ENCODE measurements at regions not wholly inside any gene's neighbourhood (a gene's known extent, or its start where the extent isn't known, plus 50 kb on each side); places are given as distances from the start of the nearest gene placed in this dataset.

DNA sequence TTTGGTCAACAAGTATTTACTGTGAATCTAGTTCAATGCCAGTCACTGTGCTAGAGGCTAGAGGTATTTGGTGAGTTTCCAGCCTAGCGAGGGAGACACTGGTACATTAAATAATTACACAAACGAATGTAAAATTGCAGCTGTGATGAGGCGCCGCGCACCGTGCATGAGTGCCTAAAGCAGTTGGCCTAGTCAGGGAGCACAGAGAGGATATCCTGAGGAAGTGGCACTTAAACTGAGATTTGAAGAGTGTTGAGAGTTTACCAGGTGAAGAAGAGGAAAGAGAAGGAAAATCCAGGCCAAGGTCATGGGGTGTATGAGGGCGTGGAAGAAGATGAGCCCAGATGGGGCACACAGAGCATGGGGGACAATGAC, 157.6 kb upstream of the NDUFV2 start:
- no peak for DNase-seq (ENCODE audit: low spot score)

DNA sequence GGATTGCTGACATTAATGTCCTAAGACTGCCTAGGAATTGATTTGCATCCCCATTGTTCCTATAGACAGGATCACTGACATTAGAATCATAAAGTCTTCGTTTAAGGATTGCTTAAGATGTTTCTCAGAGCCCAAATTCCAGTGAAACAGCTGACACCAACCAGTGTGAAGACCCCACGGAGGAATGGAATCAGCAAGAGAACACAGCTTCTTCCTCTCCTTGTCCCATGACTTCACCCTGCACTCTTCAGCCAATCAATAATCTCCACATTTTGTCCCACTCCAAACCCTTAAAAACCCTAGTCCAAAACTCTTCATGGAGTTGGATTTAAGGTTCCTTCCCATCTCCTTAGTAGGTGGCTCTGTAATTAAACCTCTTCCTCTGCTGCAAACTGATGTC, 157.0 kb upstream of the NDUFV2 start:
- no peak for DNase-seq (ENCODE audit: low spot score)

- DNase-seq (ENCODE audit: low spot score) = peak; percentile 63
Measured at GRCh38 chr18:8946066-8946838, 156.2 kb upstream of the NDUFV2 start.

- DNase-seq (ENCODE audit: low spot score) = no peak
Measured at GRCh38 chr18:8947566-8947965, 154.9 kb upstream of the NDUFV2 start.

- no peak for DNase-seq (ENCODE audit: low spot score)
Measured at GRCh38 chr18:8948011-8948410, 154.5 kb upstream of the NDUFV2 start.

DNA sequence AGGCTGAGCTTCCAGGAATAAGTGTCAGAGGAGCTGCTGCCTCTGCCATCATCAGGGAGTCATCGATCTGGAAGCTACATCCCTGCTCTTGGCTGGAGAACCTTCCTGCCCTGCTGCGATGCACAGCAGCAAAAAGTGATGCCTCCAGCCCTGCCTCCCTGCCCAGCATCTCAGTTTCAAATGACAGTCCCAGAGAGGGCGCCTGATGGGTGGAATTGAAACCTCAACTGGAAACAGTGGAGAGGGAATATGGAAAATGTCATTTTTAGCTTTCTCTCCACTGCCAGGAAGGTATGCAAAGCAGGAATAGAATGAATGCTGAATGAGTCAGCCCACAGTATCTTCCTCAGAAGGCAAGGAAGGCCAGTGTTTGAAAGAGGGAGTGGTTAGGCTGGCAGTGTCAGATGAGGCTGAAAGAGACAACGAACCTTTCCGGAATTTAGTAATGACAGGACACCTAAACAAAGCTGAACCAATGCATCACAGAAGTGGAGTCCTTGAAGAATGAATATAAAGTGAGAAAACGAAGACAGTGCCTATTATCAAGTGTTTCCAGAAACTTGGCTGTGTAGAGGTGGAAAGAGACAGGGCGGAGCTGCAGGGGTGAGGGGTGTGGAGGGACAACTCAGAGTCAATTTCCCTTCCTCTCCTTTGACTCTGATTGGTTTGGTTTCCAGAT, 153.9 kb upstream of the NDUFV2 start:
- DNase-seq (ENCODE audit: low spot score) = peak; percentile 74

DNA sequence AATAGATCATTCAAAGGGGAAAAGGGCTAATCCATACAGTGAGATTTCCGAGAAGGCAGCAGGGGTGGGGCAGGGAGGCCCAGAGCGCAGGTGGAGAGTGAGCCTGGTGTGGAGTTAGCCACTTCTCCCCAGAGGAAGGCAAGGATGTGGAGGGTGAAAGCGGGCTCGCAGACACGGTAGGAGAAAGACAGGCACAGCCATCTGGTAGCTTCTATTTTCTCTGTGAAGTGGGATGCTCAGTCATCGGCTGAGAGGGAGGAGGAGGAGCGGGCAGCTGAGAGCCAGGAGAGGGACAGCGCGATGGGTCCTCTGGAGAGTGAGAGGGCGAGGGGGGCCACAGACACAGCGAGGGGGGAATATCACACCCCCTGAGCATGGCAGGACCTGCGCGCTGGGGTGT, 153.3 kb upstream of the NDUFV2 start:
- no peak for DNase-seq (ENCODE audit: low spot score)

DNA sequence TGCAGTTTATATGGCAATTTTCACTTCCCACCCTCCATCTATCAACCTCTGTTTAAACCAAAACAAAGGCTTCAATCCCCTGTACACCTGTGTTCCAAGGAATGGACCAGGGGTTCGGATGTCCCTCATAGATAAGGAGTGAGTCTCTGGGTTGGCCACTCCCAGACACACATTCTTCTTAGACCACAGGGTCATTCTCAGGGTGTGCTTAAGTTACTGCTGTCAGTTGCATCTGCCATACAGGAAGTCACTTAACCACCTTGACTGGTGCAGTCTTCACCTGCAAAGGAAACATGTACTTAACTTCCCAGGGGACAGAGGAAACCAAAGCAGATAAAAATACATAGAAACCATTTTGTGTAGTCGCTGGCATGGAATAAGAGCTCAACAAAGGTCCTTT, 151.0 kb upstream of the NDUFV2 start:
- no peak for DNase-seq (ENCODE audit: low spot score)

GRCh38 chr18:8952174-8952573, 150.3 kb upstream of the NDUFV2 start:
- no peak for DNase-seq (ENCODE audit: low spot score)

- peak; percentile 73 for DNase-seq (ENCODE audit: low spot score)
Measured at GRCh38 chr18:8952769-8953760, 149.4 kb upstream of the NDUFV2 start.

- DNase-seq (ENCODE audit: low spot score) = no peak
Measured at GRCh38 chr18:8957731-8958130, 144.8 kb upstream of the NDUFV2 start.

GRCh38 chr18:8958660-8959059, 143.8 kb upstream of the NDUFV2 start:
- DNase-seq (ENCODE audit: low spot score) = no peak

DNA sequence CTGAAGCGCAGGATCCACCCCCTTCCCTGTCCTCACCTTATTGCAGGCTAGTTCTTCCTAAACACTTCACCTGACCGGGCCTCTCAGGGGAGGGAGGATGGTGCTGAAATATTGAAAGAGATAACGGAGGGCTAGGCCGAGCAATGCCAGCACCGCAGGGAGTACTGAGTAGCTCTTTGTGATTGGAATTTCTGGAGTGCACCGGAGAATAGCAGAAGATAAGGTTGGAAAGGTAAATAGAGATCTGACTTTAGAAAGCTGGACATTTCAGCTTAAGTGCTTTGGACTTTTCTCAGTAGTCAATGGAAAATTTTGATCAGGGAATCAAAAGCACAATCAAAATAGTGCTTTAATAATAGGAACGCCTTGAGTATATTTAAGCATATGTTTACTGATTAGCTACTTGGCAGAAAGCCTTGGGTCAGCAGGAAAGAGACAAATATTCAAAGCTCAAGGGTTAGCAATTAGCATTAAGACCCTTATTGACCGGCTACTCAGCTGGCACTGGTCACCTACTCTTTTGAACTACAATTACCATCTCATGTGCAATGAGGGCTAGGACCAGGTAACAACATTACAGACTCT, 142.9 kb upstream of the NDUFV2 start:
- DNase-seq (ENCODE audit: low spot score) = no peak

GRCh38 chr18:8960740-8961657, 141.5 kb upstream of the NDUFV2 start:
- DNase-seq (ENCODE audit: low spot score) = peak; percentile 60

DNA sequence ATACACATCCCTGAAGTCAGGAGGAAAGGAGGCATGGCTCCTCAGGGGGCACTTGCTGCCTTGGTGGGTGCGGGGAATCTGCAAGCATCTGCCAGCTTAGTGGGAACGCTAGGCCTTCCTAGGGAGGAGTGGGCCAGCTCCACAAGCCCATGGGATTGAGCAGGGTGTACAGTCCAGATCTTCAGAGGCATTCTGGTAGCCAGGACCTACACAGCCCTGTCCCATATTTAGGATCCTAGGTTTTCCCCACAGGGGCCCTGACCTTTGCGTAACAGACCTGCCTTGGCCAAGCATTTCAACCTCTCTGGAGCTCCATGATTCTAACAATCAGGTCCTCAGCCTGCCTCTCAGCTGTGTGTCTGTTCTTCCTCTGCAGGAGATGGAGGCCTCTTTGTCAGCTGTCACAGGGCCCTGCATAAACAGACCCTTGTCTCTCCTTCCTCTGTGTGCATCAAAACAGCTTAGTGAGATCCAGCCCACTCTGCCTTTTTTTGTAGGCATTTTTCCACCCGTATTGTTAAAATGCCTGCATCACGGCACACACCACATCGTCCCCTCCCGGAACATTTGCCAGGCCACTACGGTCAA, 140.2 kb upstream of the NDUFV2 start:
- no peak for DNase-seq (ENCODE audit: low spot score)

- no peak for DNase-seq (ENCODE audit: low spot score)
Measured at GRCh38 chr18:8962855-8963635, 139.5 kb upstream of the NDUFV2 start.

GRCh38 chr18:8963876-8964275, 138.6 kb upstream of the NDUFV2 start:
- DNase-seq (ENCODE audit: low spot score) = no peak

DNA sequence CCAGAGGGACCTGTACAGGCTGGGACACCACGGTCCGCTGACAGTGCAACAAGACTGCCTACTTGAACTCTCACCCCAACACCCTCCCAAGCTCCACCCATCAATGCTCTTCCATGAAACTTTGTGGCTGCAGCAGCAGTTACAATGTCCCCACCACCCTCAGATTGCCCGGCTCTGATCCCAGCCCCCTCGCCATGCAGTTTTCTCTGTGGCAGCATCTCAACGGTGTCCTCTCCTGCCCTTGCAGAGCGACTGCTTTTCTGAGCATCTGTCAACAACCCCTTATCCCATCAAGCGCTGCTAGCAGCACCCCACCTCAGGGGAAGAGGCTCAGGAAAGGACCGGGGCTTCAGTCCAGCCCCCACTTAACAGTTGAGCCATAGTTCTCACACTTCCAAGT, 137.1 kb upstream of the NDUFV2 start:
- no peak for DNase-seq (ENCODE audit: low spot score)

DNA sequence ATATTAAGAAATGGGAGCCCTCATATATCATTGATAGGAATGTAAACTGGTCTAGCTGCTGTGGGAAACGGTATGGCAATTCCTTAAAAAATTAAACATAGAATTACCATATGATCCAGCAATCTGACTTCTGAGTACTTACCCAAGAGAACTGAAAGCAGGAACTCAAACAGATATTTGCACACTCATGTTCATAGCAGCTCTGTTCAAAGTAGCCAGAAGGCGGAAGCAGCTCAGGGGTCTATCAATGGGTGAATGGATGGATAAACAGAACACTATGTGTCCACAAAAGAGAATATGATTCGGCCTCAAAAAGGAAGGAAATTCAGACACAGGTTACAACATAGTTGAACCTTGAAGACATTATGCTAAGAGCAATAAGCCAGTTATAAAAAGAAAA, 135.7 kb upstream of the NDUFV2 start:
- DNase-seq (ENCODE audit: low spot score) = no peak

DNA sequence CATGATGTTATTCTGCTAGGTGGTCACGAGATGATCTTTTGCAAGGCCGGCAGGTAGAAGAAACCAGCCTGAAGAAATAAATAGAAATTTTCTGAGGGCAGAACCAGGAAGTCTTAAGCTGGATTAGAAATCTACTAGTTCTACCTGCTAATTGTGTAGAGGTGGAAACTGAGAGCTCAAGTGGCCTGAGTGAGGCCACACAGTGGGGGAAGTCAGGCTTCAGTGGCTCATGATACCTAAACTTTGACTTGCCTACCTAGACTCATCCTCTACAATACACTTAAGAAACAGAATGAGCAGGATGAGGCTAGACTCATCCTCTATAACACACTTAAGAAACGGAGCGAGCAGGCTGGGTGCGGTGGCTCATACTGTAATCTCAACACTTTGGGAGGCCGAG, 134.9 kb upstream of the NDUFV2 start:
- DNase-seq (ENCODE audit: low spot score) = no peak
